ENCODE measurements at regions not wholly inside any gene's neighbourhood (a gene's known extent, or its start where the extent isn't known, plus 50 kb on each side); places are given as distances from the start of the nearest gene placed in this dataset.
"Not testable (repeated sequence)": the region's sequence is repeated elsewhere in the genome, so short reads cannot be mapped to it uniquely, and the experiment has no call there.

- not testable (repeated sequence) for H3K9me3 ChIP-seq (ENCODE audit: control insufficient read depth, low read length); H3K4me3 ChIP-seq (ENCODE audit: insufficient read depth in 1 of 2, low read depth in 1 of 2, low read length in 2 of 2); H3K4ac ChIP-seq (ENCODE audit: low read depth in 1 of 2, low read length in 2 of 2); H3K79me1 ChIP-seq (replicated peaks; ENCODE audit: low read length, poor library complexity, severe bottlenecking); H4K91ac ChIP-seq (ENCODE audit: low read length); H4K8ac ChIP-seq (ENCODE audit: low read length); H2AFZ ChIP-seq (ENCODE audit: low read depth, low read length); H2BK15ac ChIP-seq (ENCODE audit: low read depth, poor library complexity, severe bottlenecking); H2BK12ac ChIP-seq (ENCODE audit: low read length in 2 of 2); H2BK120ac ChIP-seq (ENCODE audit: low read depth, low read length); H3K27ac ChIP-seq (ENCODE audit: low read length, poor library complexity, severe bottlenecking); H3K36me3 ChIP-seq (ENCODE audit: control insufficient read depth in 1 of 2, insufficient read depth in 2 of 2, low read depth in 1 of 2, low read length in 2 of 2); H2AK5ac ChIP-seq (ENCODE audit: low read length, severe bottlenecking); H3K9ac ChIP-seq (ENCODE audit: low read length); H3K4me1 ChIP-seq (ENCODE audit: control insufficient read depth, insufficient read depth, low read depth, low read length); H2BK5ac ChIP-seq (ENCODE audit: low read depth, low read length, poor library complexity, severe bottlenecking); H3K18ac ChIP-seq (ENCODE audit: low read depth in 1 of 2, low read length in 2 of 2); H3K23ac ChIP-seq (ENCODE audit: low read length in 2 of 2); H3K27me3 ChIP-seq (ENCODE audit: control insufficient read depth in 1 of 2, insufficient read depth in 1 of 2, low read length in 2 of 2); DNase-seq; H3K4me2 ChIP-seq (ENCODE audit: low read length, poor library complexity, severe bottlenecking); H3K14ac ChIP-seq (ENCODE audit: low read length in 2 of 2)
- 59% methylated on average over 7 of the region's 14 CpGs for WGBS
Measured at GRCh38 chr2:3104958-3105813, 272.4 kb downstream of the EIPR1 start.

DNA sequence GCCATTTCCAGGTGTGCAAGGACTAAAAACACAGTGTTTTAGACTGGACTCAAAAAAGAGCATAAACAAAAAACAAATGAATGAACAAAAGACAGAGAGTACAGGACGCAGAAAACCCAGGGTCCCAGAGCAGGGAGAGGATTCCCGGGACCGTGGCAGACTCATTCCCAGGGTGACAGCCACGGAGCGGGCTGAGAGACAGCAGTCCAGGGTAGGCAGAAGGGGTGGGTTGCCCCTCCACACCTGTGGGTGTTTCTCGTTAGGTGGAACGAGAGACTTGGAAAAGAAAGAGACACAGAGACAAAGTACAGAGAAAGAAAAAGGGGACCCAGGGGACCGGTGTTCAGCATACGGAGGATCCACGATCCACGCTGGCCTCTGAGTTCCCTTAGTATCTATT lies 273.4 kb downstream of the EIPR1 start:
- no peak overlapping the region for H2AK5ac ChIP-seq (ENCODE audit: low read length, severe bottlenecking)
- H3K14ac ChIP-seq (ENCODE audit: low read length in 2 of 2) = no peak overlapping the region
- no peak overlapping the region for H3K4me2 ChIP-seq (ENCODE audit: low read length, poor library complexity, severe bottlenecking)
- H2AFZ ChIP-seq (ENCODE audit: low read depth, low read length) = no peak overlapping the region
- H2BK120ac ChIP-seq (ENCODE audit: low read depth, low read length) = no peak overlapping the region
- H3K4ac ChIP-seq (ENCODE audit: low read depth in 1 of 2, low read length in 2 of 2) = no peak overlapping the region
- no peak overlapping the region for H3K23ac ChIP-seq (ENCODE audit: low read length in 2 of 2)
- no peak overlapping the region for H2BK5ac ChIP-seq (ENCODE audit: low read depth, low read length, poor library complexity, severe bottlenecking)
- DNase-seq = no peak
- no peak overlapping the region for H2BK15ac ChIP-seq (ENCODE audit: low read depth, poor library complexity, severe bottlenecking)
- H3K4me1 ChIP-seq (ENCODE audit: control insufficient read depth, insufficient read depth, low read depth, low read length) = no peaks in the 10 kb centered on the region
- H4K91ac ChIP-seq (ENCODE audit: low read length) = no peak overlapping the region
- no peak overlapping the region for H2BK12ac ChIP-seq (ENCODE audit: low read length in 2 of 2)
- no peaks in the 10 kb centered on the region for H3K9me3 ChIP-seq (ENCODE audit: control insufficient read depth, low read length)
- no peak overlapping the region for H4K8ac ChIP-seq (ENCODE audit: low read length)
- no peaks in the 10 kb centered on the region for H3K36me3 ChIP-seq (ENCODE audit: control insufficient read depth in 1 of 2, insufficient read depth in 2 of 2, low read depth in 1 of 2, low read length in 2 of 2)
- H3K18ac ChIP-seq (ENCODE audit: low read depth in 1 of 2, low read length in 2 of 2) = no peak overlapping the region
- no peak overlapping the region for H3K27ac ChIP-seq (ENCODE audit: low read length, poor library complexity, severe bottlenecking)
- H3K4me3 ChIP-seq (ENCODE audit: insufficient read depth in 1 of 2, low read depth in 1 of 2, low read length in 2 of 2) = no peak overlapping the region
- WGBS = 89% methylated on average over 11 of the region's 11 CpGs
- no peak overlapping the region for H3K9ac ChIP-seq (ENCODE audit: low read length)
- peaks cover 0 to 5% of the 10 kb centered on the region in 2 experiments for H3K27me3 ChIP-seq (ENCODE audit: control insufficient read depth in 1 of 2, insufficient read depth in 1 of 2, low read length in 2 of 2)
- H3K79me1 ChIP-seq (replicated peaks; ENCODE audit: low read length, poor library complexity, severe bottlenecking) = no peaks in the 10 kb centered on the region

- Histone ChIP-seq H2BK15ac (ENCODE audit: low read depth, poor library complexity, severe bottlenecking) (no peak overlapping the region), H3K9me3 (ENCODE audit: control insufficient read depth, low read length) (no peaks in the 10 kb centered on the region), H3K79me1 (replicated peaks; ENCODE audit: low read length, poor library complexity, severe bottlenecking) (no peaks in the 10 kb centered on the region), H3K9ac (ENCODE audit: low read length) (no peak overlapping the region), H3K27me3 (ENCODE audit: control insufficient read depth in 1 of 2, insufficient read depth in 1 of 2, low read length in 2 of 2) (peaks cover 0 to 5% of the 10 kb centered on the region in 2 experiments), H3K4ac (ENCODE audit: low read depth in 1 of 2, low read length in 2 of 2) (no peak overlapping the region), H3K27ac (ENCODE audit: low read length, poor library complexity, severe bottlenecking) (no peak overlapping the region), H2BK5ac (ENCODE audit: low read depth, low read length, poor library complexity, severe bottlenecking) (no peak overlapping the region), H2AFZ (ENCODE audit: low read depth, low read length) (no peak overlapping the region), H2AK5ac (ENCODE audit: low read length, severe bottlenecking) (no peak overlapping the region), H3K36me3 (ENCODE audit: control insufficient read depth in 1 of 2, insufficient read depth in 2 of 2, low read depth in 1 of 2, low read length in 2 of 2) (no peaks in the 10 kb centered on the region), H4K8ac (ENCODE audit: low read length) (no peak overlapping the region), H3K18ac (ENCODE audit: low read depth in 1 of 2, low read length in 2 of 2) (no peak overlapping the region), H3K23ac (ENCODE audit: low read length in 2 of 2) (no peak overlapping the region), H3K4me3 (ENCODE audit: insufficient read depth in 1 of 2, low read depth in 1 of 2, low read length in 2 of 2) (no peak overlapping the region), H3K4me2 (ENCODE audit: low read length, poor library complexity, severe bottlenecking) (no peak overlapping the region), H2BK120ac (ENCODE audit: low read depth, low read length) (no peak overlapping the region), H3K14ac (ENCODE audit: low read length in 2 of 2) (no peak overlapping the region), H4K91ac (ENCODE audit: low read length) (peak overlapping the region; percentile 34), H3K4me1 (ENCODE audit: control insufficient read depth, insufficient read depth, low read depth, low read length) (no peaks in the 10 kb centered on the region), H2BK12ac (ENCODE audit: low read length in 2 of 2) (no peak overlapping the region)
- DNase-seq = no peak
- WGBS = 89% methylated on average over 8 of the region's 11 CpGs
Measured at GRCh38 chr2:3102922-3103569, 274.6 kb downstream of the EIPR1 start.

- no peaks in the 10 kb centered on the region for H3K9me3 ChIP-seq (ENCODE audit: control insufficient read depth, low read length)
- no peaks in the 10 kb centered on the region for H3K4me1 ChIP-seq (ENCODE audit: control insufficient read depth, insufficient read depth, low read depth, low read length)
- no peak overlapping the region for H2BK120ac ChIP-seq (ENCODE audit: low read depth, low read length)
- H3K4ac ChIP-seq (ENCODE audit: low read depth in 1 of 2, low read length in 2 of 2) = no peak overlapping the region
- 95% methylated on average over 26 of the region's 30 CpGs for WGBS
- no peak overlapping the region for H3K27ac ChIP-seq (ENCODE audit: low read length, poor library complexity, severe bottlenecking)
- H3K18ac ChIP-seq (ENCODE audit: low read depth in 1 of 2, low read length in 2 of 2) = no peak overlapping the region
- H2AFZ ChIP-seq (ENCODE audit: low read depth, low read length) = no peak overlapping the region
- no peak overlapping the region for H2BK5ac ChIP-seq (ENCODE audit: low read depth, low read length, poor library complexity, severe bottlenecking)
- no peak overlapping the region for H3K4me2 ChIP-seq (ENCODE audit: low read length, poor library complexity, severe bottlenecking)
- no peak overlapping the region for H2AK5ac ChIP-seq (ENCODE audit: low read length, severe bottlenecking)
- H4K8ac ChIP-seq (ENCODE audit: low read length) = no peak overlapping the region
- H3K4me3 ChIP-seq (ENCODE audit: insufficient read depth in 1 of 2, low read depth in 1 of 2, low read length in 2 of 2) = no peak overlapping the region
- no peak overlapping the region for H3K9ac ChIP-seq (ENCODE audit: low read length)
- H4K91ac ChIP-seq (ENCODE audit: low read length) = peak overlapping the region; percentile 34
- H3K36me3 ChIP-seq (ENCODE audit: control insufficient read depth in 1 of 2, insufficient read depth in 2 of 2, low read depth in 1 of 2, low read length in 2 of 2) = no peaks in the 10 kb centered on the region
- H3K23ac ChIP-seq (ENCODE audit: low read length in 2 of 2) = no peak overlapping the region
- H3K79me1 ChIP-seq (replicated peaks; ENCODE audit: low read length, poor library complexity, severe bottlenecking) = no peaks in the 10 kb centered on the region
- H2BK12ac ChIP-seq (ENCODE audit: low read length in 2 of 2) = no peak overlapping the region
- no peak overlapping the region for H3K14ac ChIP-seq (ENCODE audit: low read length in 2 of 2)
- H3K27me3 ChIP-seq (ENCODE audit: control insufficient read depth in 1 of 2, insufficient read depth in 1 of 2, low read length in 2 of 2) = peaks cover 0 to 5% of the 10 kb centered on the region in 2 experiments
- H2BK15ac ChIP-seq (ENCODE audit: low read depth, poor library complexity, severe bottlenecking) = no peak overlapping the region
- no peak for DNase-seq
Measured at GRCh38 chr2:3102081-3102921, 275.3 kb downstream of the EIPR1 start.

Data from mesenchymal stem cell (in vitro differentiated cells and primary cell).